SK-N-SH (cell line): ENCODE measurements at regions not wholly inside any gene's neighbourhood (a gene's known extent, or its start where the extent isn't known, plus 50 kb on each side); places are given as distances from the start of the nearest gene placed in this dataset.

Experiments used
- CTCF ChIA-PET: fragments of 300-600, 350-600 bp; formaldehyde crosslinking; extraction: SDS; loops from one replicate; lab custom pipeline; 2021; lab: Yijun Ruan, JAX
- POLR2A ChIA-PET: fragments of 350-600 bp; sonication (Branson Sonifier 250); formaldehyde crosslinking; extraction: SDS; loops from one replicate; lab custom pipeline; 2020; ENCODE audit warnings: antibody characterized with exemption, inconsistent platforms; lab: Yijun Ruan, JAX
- DNase-seq: peaks from one replicate; pipeline ENCODE4 v3.0.0; 2012
- H2AFZ ChIP-seq: fragments of 200-600 bp; sonication (generic); 2 replicates; pipeline ENCODE4 v1.8.1; 2016; ENCODE audit warnings: antibody characterized with exemption, mild to moderate bottlenecking, low read depth
- H3F3A ChIP-seq: fragments of 200-600 bp; sonication (generic); replicated peaks from 2 replicates; pipeline ENCODE3; 2016; ENCODE audit warnings: antibody characterized with exemption, mild to moderate bottlenecking; ENCODE audit not compliant: insufficient read depth
- H3K27ac ChIP-seq, 2 experiments: fragments of 200-500 bp in 1 of 2; fragments of 200-600 bp in 1 of 2; sonication (Bioruptor generic) in 1 of 2; sonication (generic), shearing (Covaris generic) in 1 of 2; 2 replicates each; pipeline versions ENCODE4 v1.5.1 to v1.6.1; 2014 to 2016; ENCODE audit warnings: low read depth in 2 of 2, inconsistent platforms in 1 of 2, low read length in 1 of 2, mild to moderate bottlenecking in 1 of 2, mixed read lengths in 1 of 2
- H3K27me3 ChIP-seq: fragments of 200-600 bp; sonication (generic), shearing (Covaris generic); 2 replicates; pipeline ENCODE4 v1.6.1; 2016; ENCODE audit warnings: mixed run types; ENCODE audit not compliant: insufficient read depth
- H3K36me3 ChIP-seq, 2 experiments: fragments of 200-500 bp in 1 of 2; fragments of 200-600 bp in 1 of 2; sonication (Bioruptor generic) in 1 of 2; sonication (generic) in 1 of 2; replicated peaks in 1 of 2; 2 replicates each; pipeline versions ENCODE3 to v1.5.1; 2014 to 2016; ENCODE audit warnings: low read length in 1 of 2, mild to moderate bottlenecking in 1 of 2; ENCODE audit not compliant: insufficient read depth in 2 of 2, control insufficient read depth in 1 of 2
- H3K4me1 ChIP-seq, 2 experiments: fragments of 200-500 bp in 1 of 2; fragments of 200-600 bp in 1 of 2; sonication (Bioruptor generic) in 1 of 2; sonication (generic), shearing (Covaris generic) in 1 of 2; 2 replicates each; pipeline versions ENCODE4 v1.5.1 to v1.6.1; 2014 to 2016; ENCODE audit warnings: low read depth in 1 of 2, low read length in 1 of 2, mixed run types in 1 of 2; ENCODE audit not compliant: insufficient read depth in 2 of 2, control insufficient read depth in 1 of 2
- H3K4me2 ChIP-seq: fragments of 200-600 bp; sonication (generic), shearing (Covaris generic); 2 replicates; pipeline ENCODE4 v1.6.1; 2017; ENCODE audit warnings: mixed run types
- H3K4me3 ChIP-seq, 2 experiments: fragments of 200-500 bp in 1 of 2; fragments of 200-600 bp in 1 of 2; sonication (Bioruptor generic) in 1 of 2; sonication (generic), shearing (Covaris generic) in 1 of 2; 2 replicates each; pipeline versions ENCODE4 v1.5.1 to v1.8.1; 2014 to 2016; ENCODE audit warnings: low read depth in 2 of 2, inconsistent platforms in 1 of 2, low read length in 1 of 2, mild to moderate bottlenecking in 1 of 2, mixed read lengths in 1 of 2, moderate library complexity in 1 of 2
- H3K79me2 ChIP-seq: fragments of 200-600 bp; sonication (generic); 2 replicates; pipeline ENCODE4 v1.8.1; 2017; ENCODE audit warnings: mild to moderate bottlenecking; ENCODE audit not compliant: insufficient read depth
- H3K9ac ChIP-seq: fragments of 200-600 bp; sonication (generic); 2 replicates; pipeline ENCODE4 v1.6.1; 2017; ENCODE audit warnings: mixed run types
- H3K9me2 ChIP-seq: fragments of 200-600 bp; sonication (generic); 2 replicates; pipeline ENCODE4 v1.6.1; 2017; ENCODE audit warnings: mixed run types
- H3K9me3 ChIP-seq: fragments of 200-600 bp; sonication (generic); 2 replicates; pipeline ENCODE4 v1.6.1; 2017; ENCODE audit warnings: mixed run types, mild to moderate bottlenecking, moderate library complexity
- H4K20me1 ChIP-seq: fragments of 200-600 bp; sonication (generic); 2 replicates; pipeline ENCODE4 v1.6.1; 2017; ENCODE audit warnings: mild to moderate bottlenecking, mixed run types; ENCODE audit not compliant: insufficient read depth
- FOSL2 ChIP-seq: IDR thresholded peaks from 2 replicates; pipeline ENCODE4 v1.4.0; 2012; ENCODE audit warnings: low read depth, mild to moderate bottlenecking, moderate library complexity, borderline replicate concordance
- GATA2 ChIP-seq: sonication (generic); formaldehyde crosslinking; IDR thresholded peaks from 2 replicates; pipeline ENCODE4 v1.5.0; 2020; ENCODE audit warnings: mild to moderate bottlenecking, missing genetic modification reagents
- JUND ChIP-seq: IDR thresholded peaks from 2 replicates; pipeline ENCODE4 v1.4.0; 2012
- MEF2A ChIP-seq: IDR thresholded peaks from 2 replicates; pipeline ENCODE4 v1.4.0; 2012; ENCODE audit warnings: low read depth, borderline replicate concordance
- NFIC ChIP-seq: IDR thresholded peaks from 2 replicates; pipeline ENCODE4 v1.4.0; 2012; ENCODE audit warnings: borderline replicate concordance
- RAD21 ChIP-seq: IDR thresholded peaks from 2 replicates; pipeline ENCODE4 v1.6.1; 2012; ENCODE audit warnings: mild to moderate bottlenecking, low read length
- SIN3A ChIP-seq: IDR thresholded peaks from 2 replicates; pipeline ENCODE4 v1.6.1; 2012; ENCODE audit warnings: low read depth, mild to moderate bottlenecking, low read length, moderate library complexity, borderline replicate concordance
- TAF1 ChIP-seq: IDR thresholded peaks from 2 replicates; pipeline ENCODE4 v1.6.1; 2012; ENCODE audit warnings: low read depth, mild to moderate bottlenecking, low read length, moderate library complexity, borderline replicate concordance
- TCF12 ChIP-seq: IDR thresholded peaks from 2 replicates; pipeline ENCODE4 v1.4.0; 2012
- WGBS: methylation state at CpG from one replicate; pipeline ENCODE4 v1.1.6; 2017; ENCODE audit warnings: low lambda C conversion rate; 5-methylcytosine and 5-hydroxymethylcytosine counted together
- TF ChIP-seq, protein P1 (sequence below): IDR thresholded peaks from 2 replicates; pipeline ENCODE4 v1.4.0; 2012; ENCODE audit warnings: low read depth, borderline replicate concordance
- TF ChIP-seq, protein P2 (sequence below): IDR thresholded peaks from 2 replicates; pipeline ENCODE4 v1.6.1; 2012; ENCODE audit warnings: mild to moderate bottlenecking, low read depth, low read length, moderate library complexity
- TF ChIP-seq, protein P3 (sequence below): fragments of 200-600 bp; sonication (generic); IDR thresholded peaks from 2 replicates; pipeline ENCODE4 v1.6.1; 2017; ENCODE audit warnings: antibody characterized with exemption, mild to moderate bottlenecking, moderate library complexity
- TF ChIP-seq, protein P4 (sequence below): fragments of 150-350 bp; IDR thresholded peaks from 2 replicates; pipeline ENCODE4 v1.6.1; 2016; ENCODE audit warnings: mild to moderate bottlenecking, low read depth, low read length

DNA sequence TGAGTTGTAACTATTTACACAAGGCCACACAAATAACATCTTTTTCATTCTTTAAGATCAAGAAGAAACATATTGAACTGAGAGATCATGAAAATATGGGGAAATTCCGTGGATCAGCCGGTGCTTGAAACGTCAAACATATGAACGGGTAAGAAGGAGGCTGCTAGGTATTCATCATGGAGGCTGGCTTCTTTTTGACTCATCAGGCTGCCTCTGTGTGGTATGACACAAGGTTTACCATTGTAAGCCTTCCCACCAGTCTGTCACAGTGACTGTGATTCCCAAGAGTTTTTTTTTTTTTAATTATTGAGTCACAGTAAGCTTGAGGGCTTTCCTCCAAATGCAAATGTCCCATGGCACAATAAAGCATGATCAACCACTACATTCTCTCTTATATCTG is 506.9 kb downstream of the BCL11A start:
- 33% methylated on average over 4 of the region's 4 CpGs for WGBS
- TF ChIP-seq JUND: no peak
- TF ChIP-seq, protein P1, sequence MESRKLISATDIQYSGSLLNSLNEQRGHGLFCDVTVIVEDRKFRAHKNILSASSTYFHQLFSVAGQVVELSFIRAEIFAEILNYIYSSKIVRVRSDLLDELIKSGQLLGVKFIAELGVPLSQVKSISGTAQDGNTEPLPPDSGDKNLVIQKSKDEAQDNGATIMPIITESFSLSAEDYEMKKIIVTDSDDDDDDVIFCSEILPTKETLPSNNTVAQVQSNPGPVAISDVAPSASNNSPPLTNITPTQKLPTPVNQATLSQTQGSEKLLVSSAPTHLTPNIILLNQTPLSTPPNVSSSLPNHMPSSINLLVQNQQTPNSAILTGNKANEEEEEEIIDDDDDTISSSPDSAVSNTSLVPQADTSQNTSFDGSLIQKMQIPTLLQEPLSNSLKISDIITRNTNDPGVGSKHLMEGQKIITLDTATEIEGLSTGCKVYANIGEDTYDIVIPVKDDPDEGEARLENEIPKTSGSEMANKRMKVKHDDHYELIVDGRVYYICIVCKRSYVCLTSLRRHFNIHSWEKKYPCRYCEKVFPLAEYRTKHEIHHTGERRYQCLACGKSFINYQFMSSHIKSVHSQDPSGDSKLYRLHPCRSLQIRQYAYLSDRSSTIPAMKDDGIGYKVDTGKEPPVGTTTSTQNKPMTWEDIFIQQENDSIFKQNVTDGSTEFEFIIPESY: no peak
- no peak for TF ChIP-seq TCF12
- TF ChIP-seq TAF1: no peak
- TF ChIP-seq RAD21: no peak

DNA sequence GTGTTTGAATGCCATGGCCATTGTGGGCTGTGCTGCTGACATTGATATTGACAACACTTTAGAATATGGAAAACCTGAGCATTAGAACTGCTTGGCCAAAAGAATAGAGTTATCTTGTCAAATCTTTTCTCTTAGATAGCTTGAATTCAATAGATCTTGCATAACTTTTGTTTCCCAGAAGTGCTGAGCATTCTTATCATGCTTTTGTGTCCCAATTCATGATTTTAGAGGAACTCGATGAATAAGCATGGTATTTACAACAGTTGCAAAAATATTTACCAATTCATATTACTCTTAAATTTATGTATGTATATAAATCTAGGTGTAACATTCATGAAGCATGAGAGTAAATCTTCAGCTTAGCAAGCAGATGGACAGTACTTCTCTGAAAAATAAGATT is 508.0 kb downstream of the BCL11A start:
- DNase-seq: no peak
- no peak for TF ChIP-seq NFIC
- no peak for TF ChIP-seq MEF2A
- TF ChIP-seq, protein P2, sequence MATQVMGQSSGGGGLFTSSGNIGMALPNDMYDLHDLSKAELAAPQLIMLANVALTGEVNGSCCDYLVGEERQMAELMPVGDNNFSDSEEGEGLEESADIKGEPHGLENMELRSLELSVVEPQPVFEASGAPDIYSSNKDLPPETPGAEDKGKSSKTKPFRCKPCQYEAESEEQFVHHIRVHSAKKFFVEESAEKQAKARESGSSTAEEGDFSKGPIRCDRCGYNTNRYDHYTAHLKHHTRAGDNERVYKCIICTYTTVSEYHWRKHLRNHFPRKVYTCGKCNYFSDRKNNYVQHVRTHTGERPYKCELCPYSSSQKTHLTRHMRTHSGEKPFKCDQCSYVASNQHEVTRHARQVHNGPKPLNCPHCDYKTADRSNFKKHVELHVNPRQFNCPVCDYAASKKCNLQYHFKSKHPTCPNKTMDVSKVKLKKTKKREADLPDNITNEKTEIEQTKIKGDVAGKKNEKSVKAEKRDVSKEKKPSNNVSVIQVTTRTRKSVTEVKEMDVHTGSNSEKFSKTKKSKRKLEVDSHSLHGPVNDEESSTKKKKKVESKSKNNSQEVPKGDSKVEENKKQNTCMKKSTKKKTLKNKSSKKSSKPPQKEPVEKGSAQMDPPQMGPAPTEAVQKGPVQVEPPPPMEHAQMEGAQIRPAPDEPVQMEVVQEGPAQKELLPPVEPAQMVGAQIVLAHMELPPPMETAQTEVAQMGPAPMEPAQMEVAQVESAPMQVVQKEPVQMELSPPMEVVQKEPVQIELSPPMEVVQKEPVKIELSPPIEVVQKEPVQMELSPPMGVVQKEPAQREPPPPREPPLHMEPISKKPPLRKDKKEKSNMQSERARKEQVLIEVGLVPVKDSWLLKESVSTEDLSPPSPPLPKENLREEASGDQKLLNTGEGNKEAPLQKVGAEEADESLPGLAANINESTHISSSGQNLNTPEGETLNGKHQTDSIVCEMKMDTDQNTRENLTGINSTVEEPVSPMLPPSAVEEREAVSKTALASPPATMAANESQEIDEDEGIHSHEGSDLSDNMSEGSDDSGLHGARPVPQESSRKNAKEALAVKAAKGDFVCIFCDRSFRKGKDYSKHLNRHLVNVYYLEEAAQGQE: no peak
- no peak for TF ChIP-seq GATA2 (CRISPR knock-in tag)
- TF ChIP-seq, protein P3, sequence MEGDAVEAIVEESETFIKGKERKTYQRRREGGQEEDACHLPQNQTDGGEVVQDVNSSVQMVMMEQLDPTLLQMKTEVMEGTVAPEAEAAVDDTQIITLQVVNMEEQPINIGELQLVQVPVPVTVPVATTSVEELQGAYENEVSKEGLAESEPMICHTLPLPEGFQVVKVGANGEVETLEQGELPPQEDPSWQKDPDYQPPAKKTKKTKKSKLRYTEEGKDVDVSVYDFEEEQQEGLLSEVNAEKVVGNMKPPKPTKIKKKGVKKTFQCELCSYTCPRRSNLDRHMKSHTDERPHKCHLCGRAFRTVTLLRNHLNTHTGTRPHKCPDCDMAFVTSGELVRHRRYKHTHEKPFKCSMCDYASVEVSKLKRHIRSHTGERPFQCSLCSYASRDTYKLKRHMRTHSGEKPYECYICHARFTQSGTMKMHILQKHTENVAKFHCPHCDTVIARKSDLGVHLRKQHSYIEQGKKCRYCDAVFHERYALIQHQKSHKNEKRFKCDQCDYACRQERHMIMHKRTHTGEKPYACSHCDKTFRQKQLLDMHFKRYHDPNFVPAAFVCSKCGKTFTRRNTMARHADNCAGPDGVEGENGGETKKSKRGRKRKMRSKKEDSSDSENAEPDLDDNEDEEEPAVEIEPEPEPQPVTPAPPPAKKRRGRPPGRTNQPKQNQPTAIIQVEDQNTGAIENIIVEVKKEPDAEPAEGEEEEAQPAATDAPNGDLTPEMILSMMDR: no peak
- TF ChIP-seq TCF12: no peak
- TF ChIP-seq, protein P4, sequence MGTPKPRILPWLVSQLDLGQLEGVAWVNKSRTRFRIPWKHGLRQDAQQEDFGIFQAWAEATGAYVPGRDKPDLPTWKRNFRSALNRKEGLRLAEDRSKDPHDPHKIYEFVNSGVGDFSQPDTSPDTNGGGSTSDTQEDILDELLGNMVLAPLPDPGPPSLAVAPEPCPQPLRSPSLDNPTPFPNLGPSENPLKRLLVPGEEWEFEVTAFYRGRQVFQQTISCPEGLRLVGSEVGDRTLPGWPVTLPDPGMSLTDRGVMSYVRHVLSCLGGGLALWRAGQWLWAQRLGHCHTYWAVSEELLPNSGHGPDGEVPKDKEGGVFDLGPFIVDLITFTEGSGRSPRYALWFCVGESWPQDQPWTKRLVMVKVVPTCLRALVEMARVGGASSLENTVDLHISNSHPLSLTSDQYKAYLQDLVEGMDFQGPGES: no peak
- no peak for TF ChIP-seq SIN3A
- TF ChIP-seq FOSL2: no peak
- no peak for TF ChIP-seq RAD21
- H3K36me3 ChIP-seq: no peaks in the 10 kb centered on the region
- no peaks in the 10 kb centered on the region for H3K9me2 ChIP-seq
- H3K9me3 ChIP-seq: no peaks in the 10 kb centered on the region
- H3K79me2 ChIP-seq: no peaks in the 10 kb centered on the region
- ChIA-PET POLR2A (no interaction called here), CTCF (no interaction called here)
- WGBS: 23% methylated on average over 1 of the region's 1 CpG
- no peak overlapping the region for H2AFZ ChIP-seq
- H3K4me2 ChIP-seq: no peak overlapping the region
- no peak overlapping the region for H3K27ac ChIP-seq
- H3F3A ChIP-seq: no peaks in the 10 kb centered on the region
- H3K4me3 ChIP-seq: no peak overlapping the region
- H3K4me1 ChIP-seq: no peaks in the 10 kb centered on the region
- H3K27me3 ChIP-seq: no peaks in the 10 kb centered on the region
- no peaks in the 10 kb centered on the region for H4K20me1 ChIP-seq
- no peak overlapping the region for H3K9ac ChIP-seq

More for the DNA sequence above, 506.9 kb downstream of the BCL11A start:
- H3K36me3 ChIP-seq: no peaks in the 10 kb centered on the region
- H2AFZ ChIP-seq: no peak overlapping the region
- H3K4me2 ChIP-seq: no peak overlapping the region
- H3K27ac ChIP-seq: no peak overlapping the region
- no peaks in the 10 kb centered on the region for H4K20me1 ChIP-seq
- no peaks in the 10 kb centered on the region for H3K9me3 ChIP-seq
- H3K4me3 ChIP-seq: no peak overlapping the region
- no peak overlapping the region for H3K9ac ChIP-seq
- no peaks in the 10 kb centered on the region for H3K9me2 ChIP-seq
- no peaks in the 10 kb centered on the region for H3F3A ChIP-seq
- DNase-seq: no peak
- H3K27me3 ChIP-seq: no peaks in the 10 kb centered on the region
- no peaks in the 10 kb centered on the region for H3K79me2 ChIP-seq
- ChIA-PET POLR2A (no interaction called here), CTCF (no interaction called here)
- H3K4me1 ChIP-seq: no peaks in the 10 kb centered on the region
